Natural killer cell (primary cell): ENCODE measurements at regions not wholly inside any gene's neighbourhood (a gene's known extent, or its start where the extent isn't known, plus 50 kb on each side); places are given as distances from the start of the nearest gene placed in this dataset.

ENCODE experiments used
- ATAC-seq, 3 donors: fragments of 150-1000 bp in 2 of 3; fragments of 200-7000 bp in 1 of 3; cut with Tn5 transposase; 1 replicate in 1 of 3; 2 replicates in 2 of 3; pipeline ENCODE4 v1.10.0; 2021; ENCODE audit warnings: mild to moderate bottlenecking in 2 of 3, moderate library complexity in 2 of 3
- DNase-seq, 2 donors: peaks; one replicate each; pipeline versions ENCODE4 v3.0.0 to v3.0.0-alpha.2; 2013 to 2021; ENCODE audit warnings: mixed read lengths in 1 of 2
- H3K27ac ChIP-seq: one replicate; pipeline ENCODE4 v1.5.1; 2013; ENCODE audit warnings: mild to moderate bottlenecking, low read length
- H3K27me3 ChIP-seq: one replicate; pipeline ENCODE4 v1.6.1; 2013; ENCODE audit warnings: low read length; ENCODE audit not compliant: control insufficient read depth, insufficient read depth
- H3K36me3 ChIP-seq: one replicate; pipeline ENCODE4 v1.6.1; 2013; ENCODE audit warnings: low read length; ENCODE audit not compliant: control insufficient read depth, insufficient read depth
- H3K4me1 ChIP-seq: one replicate; pipeline ENCODE4 v1.6.1; 2013; ENCODE audit warnings: low read length; ENCODE audit not compliant: control insufficient read depth, insufficient read depth
- H3K4me3 ChIP-seq: one replicate; pipeline ENCODE4 v1.5.1; 2013; ENCODE audit warnings: low read length
- H3K9me3 ChIP-seq: one replicate; pipeline ENCODE4 v1.6.1; 2013; ENCODE audit warnings: low read length; ENCODE audit not compliant: control insufficient read depth, insufficient read depth
- H3K27ac Mint-ChIP-seq, 2 donors: one replicate each; pipeline ENCODE4 v1.8.0; 2022; ENCODE audit warnings: mild to moderate bottlenecking in 2 of 2, mixed read lengths in 2 of 2, moderate library complexity in 1 of 2
- H3K27me3 Mint-ChIP-seq, 2 donors: one replicate each; pipeline ENCODE4 v1.8.0; 2022; ENCODE audit warnings: low read depth in 2 of 2, mixed read lengths in 2 of 2
- H3K36me3 Mint-ChIP-seq: one replicate; pipeline ENCODE4 v1.8.0; 2022; ENCODE audit warnings: mixed read lengths
- H3K4me1 Mint-ChIP-seq, 2 donors: one replicate each; pipeline ENCODE4 v1.8.0; 2022; ENCODE audit warnings: mixed read lengths in 2 of 2
- H3K4me3 Mint-ChIP-seq: one replicate; pipeline ENCODE4 v1.8.0; 2022; ENCODE audit warnings: mild to moderate bottlenecking, moderate library complexity, mixed read lengths
- H3K9me3 Mint-ChIP-seq, 2 donors: one replicate each; pipeline ENCODE4 v1.8.0; 2022; ENCODE audit warnings: mixed read lengths in 2 of 2
- WGBS: methylation state at CpG from one replicate; pipeline ENCODE4 v1.1.7; 2013; ENCODE audit warnings: missing lambda C conversion rate; ENCODE audit not compliant: insufficient coverage; 5-methylcytosine and 5-hydroxymethylcytosine counted together
- intact Hi-C: fragments of 100-400 bp; cut with micrococcal nuclease; formaldehyde crosslinking; loops from one replicate; pipeline ENCODE4 v1.14.2; 2022
- TF ChIP-seq, protein P1 (sequence below): fragments of 200-600 bp; IDR thresholded peaks from one replicate; pipeline ENCODE4 v1.8.0; 2022; ENCODE audit warnings: antibody characterized with exemption

GRCh38 chr16:17940584-17941364, 395.8 kb downstream of the NPIPA8 start:
- Histone ChIP-seq H3K36me3 (no peaks in the 10 kb centered on the region), H3K4me3 (no peak overlapping the region), H3K27ac (no peak overlapping the region), H3K9me3 (no peaks in the 10 kb centered on the region), H3K27me3 (no peaks in the 10 kb centered on the region), H3K4me1 (no peaks in the 10 kb centered on the region)
- Mint-ChIP-seq H3K4me3 (no peak overlapping the region), H3K27ac (no peak overlapping the region), H3K9me3 (no peaks in the 10 kb centered on the region), H3K36me3 (no peaks in the 10 kb centered on the region), H3K4me1 (no peaks in the 10 kb centered on the region), H3K27me3 (peaks cover 0 to 16% of the 10 kb centered on the region in 2 donors)
- ATAC-seq (no peak), DNase-seq (no peak)
- 88% methylated on average over 7 of the region's 8 CpGs for WGBS
- TF ChIP-seq, protein P1, sequence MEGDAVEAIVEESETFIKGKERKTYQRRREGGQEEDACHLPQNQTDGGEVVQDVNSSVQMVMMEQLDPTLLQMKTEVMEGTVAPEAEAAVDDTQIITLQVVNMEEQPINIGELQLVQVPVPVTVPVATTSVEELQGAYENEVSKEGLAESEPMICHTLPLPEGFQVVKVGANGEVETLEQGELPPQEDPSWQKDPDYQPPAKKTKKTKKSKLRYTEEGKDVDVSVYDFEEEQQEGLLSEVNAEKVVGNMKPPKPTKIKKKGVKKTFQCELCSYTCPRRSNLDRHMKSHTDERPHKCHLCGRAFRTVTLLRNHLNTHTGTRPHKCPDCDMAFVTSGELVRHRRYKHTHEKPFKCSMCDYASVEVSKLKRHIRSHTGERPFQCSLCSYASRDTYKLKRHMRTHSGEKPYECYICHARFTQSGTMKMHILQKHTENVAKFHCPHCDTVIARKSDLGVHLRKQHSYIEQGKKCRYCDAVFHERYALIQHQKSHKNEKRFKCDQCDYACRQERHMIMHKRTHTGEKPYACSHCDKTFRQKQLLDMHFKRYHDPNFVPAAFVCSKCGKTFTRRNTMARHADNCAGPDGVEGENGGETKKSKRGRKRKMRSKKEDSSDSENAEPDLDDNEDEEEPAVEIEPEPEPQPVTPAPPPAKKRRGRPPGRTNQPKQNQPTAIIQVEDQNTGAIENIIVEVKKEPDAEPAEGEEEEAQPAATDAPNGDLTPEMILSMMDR, result no peak
- intact Hi-C loops, result no loop called here

DNA sequence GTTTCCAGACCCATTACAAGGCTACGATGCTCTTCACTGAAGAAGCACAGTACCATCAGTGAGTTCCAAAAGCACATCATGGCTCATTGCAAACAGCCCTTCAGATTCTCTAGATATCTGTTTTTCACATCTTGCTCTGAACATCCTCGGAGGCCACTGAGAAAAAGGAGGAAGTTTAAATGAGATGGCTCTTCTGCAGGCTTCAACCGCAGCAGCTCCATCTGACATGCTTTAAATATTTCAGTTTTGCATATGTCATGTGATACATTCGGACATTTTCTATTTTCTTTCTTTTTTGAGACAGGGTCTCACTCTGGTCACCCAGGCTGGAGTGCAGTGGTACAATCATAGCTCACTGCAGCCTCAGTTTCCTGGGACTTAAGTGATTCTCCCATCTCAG, 396.8 kb downstream of the NPIPA8 start:
- DNase-seq, result no peak
- Histone ChIP-seq H3K9me3 (no peaks in the 10 kb centered on the region), H3K27ac (no peak overlapping the region), H3K36me3 (no peaks in the 10 kb centered on the region), H3K4me3 (no peak overlapping the region), H3K27me3 (no peaks in the 10 kb centered on the region), H3K4me1 (no peaks in the 10 kb centered on the region)
- Mint-ChIP-seq H3K4me1 (no peaks in the 10 kb centered on the region), H3K27me3 (peaks cover 0 to 7% of the 10 kb centered on the region in 2 donors), H3K27ac (no peak overlapping the region), H3K9me3 (no peaks in the 10 kb centered on the region), H3K36me3 (no peaks in the 10 kb centered on the region), H3K4me3 (no peak overlapping the region)
- intact Hi-C loops, result no loop called here
- no peak for ATAC-seq
- TF ChIP-seq, protein P1, result no peak
- 29% methylated on average over 4 of the region's 4 CpGs for WGBS

DNA sequence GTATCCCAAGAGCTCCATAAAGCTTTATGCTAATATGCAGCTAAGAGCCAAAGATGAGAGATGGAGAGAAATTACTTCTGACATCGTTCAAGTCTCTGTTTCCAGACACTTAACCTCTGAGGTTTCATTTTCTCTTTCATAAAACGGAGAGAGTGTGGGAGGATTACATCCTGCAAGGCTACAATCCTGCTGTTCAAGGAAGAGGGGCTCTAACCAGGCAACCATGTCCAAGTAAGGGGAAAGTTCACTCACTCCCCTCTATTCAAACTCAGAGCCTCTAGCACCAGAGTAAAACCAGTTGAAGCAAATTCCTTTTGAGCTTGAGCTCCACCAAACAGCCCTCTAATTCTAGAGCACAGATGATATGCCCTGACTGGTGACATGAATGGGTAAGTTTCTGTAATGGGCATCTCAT, 397.4 kb downstream of the NPIPA8 start:
- Histone ChIP-seq H3K36me3 (no peaks in the 10 kb centered on the region), H3K4me3 (no peak overlapping the region), H3K27me3 (no peaks in the 10 kb centered on the region), H3K27ac (no peak overlapping the region), H3K9me3 (no peaks in the 10 kb centered on the region), H3K4me1 (no peaks in the 10 kb centered on the region)
- WGBS, result 33% methylated on average over 1 of the region's 2 CpGs
- DNase-seq (no peak), ATAC-seq (no peak)
- intact Hi-C loops, result no loop called here
- Mint-ChIP-seq H3K27me3 (peaks cover 0 to 5% of the 10 kb centered on the region in 2 donors), H3K4me3 (no peak overlapping the region), H3K36me3 (no peaks in the 10 kb centered on the region), H3K9me3 (no peaks in the 10 kb centered on the region), H3K4me1 (no peaks in the 10 kb centered on the region), H3K27ac (no peak overlapping the region)
- TF ChIP-seq, protein P1, result no peak

DNA sequence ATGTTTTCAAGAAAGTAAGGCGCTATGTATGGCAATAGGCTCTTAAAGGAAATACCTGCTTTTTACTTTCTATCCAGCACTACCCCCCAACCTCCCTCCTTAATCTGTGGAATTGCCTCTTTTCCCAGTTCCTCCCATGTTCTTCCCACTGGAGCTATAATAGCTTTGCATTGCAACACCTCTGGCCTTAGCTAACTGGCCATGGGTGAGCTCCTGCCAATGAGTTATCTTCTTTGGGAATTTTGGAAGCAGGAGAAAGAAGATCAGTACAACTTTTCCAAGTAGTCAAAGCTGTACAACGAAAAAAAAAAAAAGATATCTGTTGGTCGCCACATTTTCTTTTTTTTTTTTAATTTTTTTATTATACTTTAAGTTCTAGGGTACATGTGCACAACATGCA, 398.0 kb downstream of the NPIPA8 start:
- Mint-ChIP-seq H3K4me1 (no peaks in the 10 kb centered on the region), H3K27ac (no peak overlapping the region), H3K36me3 (no peaks in the 10 kb centered on the region), H3K27me3 (peaks cover 0 to 2% of the 10 kb centered on the region in 2 donors), H3K4me3 (no peak overlapping the region), H3K9me3 (no peaks in the 10 kb centered on the region)
- WGBS, result 100% methylated on average over 1 of the region's 3 CpGs
- Histone ChIP-seq H3K36me3 (no peaks in the 10 kb centered on the region), H3K4me3 (no peak overlapping the region), H3K4me1 (no peaks in the 10 kb centered on the region), H3K9me3 (no peaks in the 10 kb centered on the region), H3K27ac (no peak overlapping the region), H3K27me3 (no peaks in the 10 kb centered on the region)
- TF ChIP-seq, protein P1, result no peak
- intact Hi-C loops, result no loop called here
- ATAC-seq (no peak), DNase-seq (no peak)
